ENCODE measurements at regions not wholly inside any gene's neighbourhood (a gene's known extent, or its start where the extent isn't known, plus 50 kb on each side); places are given as distances from the start of the nearest gene placed in this dataset.

GRCh38 chr17:21505819-21506815 is 130.0 kb downstream of the KCNJ12 start:
- ChIA-PET POLR2A (interaction anchor here (0.6 kb wide), 1 partner anchor 28 kb away, joined by 3 read pairs; no protein-coding TSS in a partner anchor), CTCF (ENCODE audit: low intra/inter-chr PET ratio) (no interaction called here)
- ATAC-seq = no peak
- intact Hi-C loops (cut with micrococcal nuclease) = no loop called here
- FAIRE-seq = no peak
- 14% methylated on average over 21 of the region's 37 CpGs for WGBS (ENCODE audit: insufficient coverage, low coverage, missing lambda C conversion rate)
- H3K27me3 ChIP-seq (ENCODE audit: control insufficient read depth in 2 of 2, insufficient read depth in 2 of 2, low read length in 2 of 2) = peaks cover 6 to 26% of the 10 kb centered on the region in 2 experiments; a peak in 3 of 5 replicates
- no peak for TF ChIP-seq ZNF79 (CRISPR knock-in tag; IDR thresholded peaks at IDR 0.05; ENCODE audit: low read depth)
- no peak for TF ChIP-seq ZNF76 (CRISPR knock-in tag; IDR thresholded peaks at IDR 0.05; ENCODE audit: borderline replicate concordance)
- no peak for TF ChIP-seq EGR1 (conservative IDR thresholded peaks at IDR 0.05)
- TF ChIP-seq SNRNP70 (optimal IDR thresholded peaks at IDR 0.05; ENCODE audit: low read depth, low read length) = no peak
- TF ChIP-seq BRD9 (IDR thresholded peaks at IDR 0.05; ENCODE audit: low read depth, partially characterized antibody) = no peak
- no peak for TF ChIP-seq FOXJ2 (tag; IDR thresholded peaks at IDR 0.05)
- no peak for TF ChIP-seq ZNF655 (CRISPR knock-in tag; IDR thresholded peaks at IDR 0.05)
- TF ChIP-seq TSC22D4 (tag; IDR thresholded peaks at IDR 0.05) = no peak
- no peaks in the 10 kb centered on the region for H3K9me3 ChIP-seq (replicated peaks; ENCODE audit: control insufficient read depth, insufficient read depth, low read depth, low read length)
- H3K27ac ChIP-seq (ENCODE audit: extremely low read depth, low read depth, low read length) = no peak overlapping the region
- H4K20me1 ChIP-seq (replicated peaks; ENCODE audit: control insufficient read depth, insufficient read depth, low read length) = no peaks in the 10 kb centered on the region
- H3K36me3 ChIP-seq (ENCODE audit: control insufficient read depth, insufficient read depth, low read length) = no peaks in the 10 kb centered on the region
- peaks cover 0 to 4% of the 10 kb centered on the region in 2 experiments; a peak in 1 of 5 replicates for H3K4me1 ChIP-seq (replicated peaks in 1 of 2; ENCODE audit: control insufficient read depth in 2 of 2, insufficient read depth in 2 of 2, low read length in 2 of 2)
- no peak overlapping the region for H2AFZ ChIP-seq (ENCODE audit: low read depth, low read length)
- in situ Hi-C loops (cut with MboI) = no loop called here
- BruUV-seq (replicated peaks) = no TSS peak
- H3K4me3 ChIP-seq = no peak overlapping the region
- no peaks in the 10 kb centered on the region for H3K9me1 ChIP-seq (ENCODE audit: control insufficient read depth, insufficient read depth, low read length)
- no peak overlapping the region for H3K9ac ChIP-seq (ENCODE audit: insufficient read depth in 1 of 2, low read depth in 2 of 2, low read length in 2 of 2)
- no peak overlapping the region for H3K4me2 ChIP-seq (ENCODE audit: insufficient read depth, low read length)
- no peak for DNase-seq (ENCODE audit: extremely low read depth in 1 of 4, low spot score in 3 of 4)
- H3K79me2 ChIP-seq (ENCODE audit: control insufficient read depth, insufficient read depth, low read length) = no peaks in the 10 kb centered on the region
